T-helper 1 cell (primary cell): ENCODE measurements at regions not wholly inside any gene's neighbourhood (a gene's known extent, or its start where the extent isn't known, plus 50 kb on each side); places are given as distances from the start of the nearest gene placed in this dataset.
A peak's percentile ranks its signal among the peaks of the same experiment; 100 is the strongest.

Source experiments
- DNase-seq, 5 donors: peaks; one replicate each; pipeline ENCODE4 v3.0.0-alpha.2; 2012 to 2020

GRCh38 chr10:107942826-107943225 lies 778.3 kb upstream of the SORCS1 start:
- no peak for DNase-seq

- no peak for DNase-seq
These were observed 768.6 kb upstream of the SORCS1 start for GRCh38 chr10:107933076-107933475.

GRCh38 chr10:107931808-107932207 lies 767.3 kb upstream of the SORCS1 start:
- DNase-seq, result no peak

- no peak for DNase-seq
These were observed 765.5 kb upstream of the SORCS1 start for GRCh38 chr10:107930037-107930436.

GRCh38 chr10:107924458-107924857 lies 760.0 kb upstream of the SORCS1 start:
- DNase-seq, result no peak

- DNase-seq, result no peak
These were observed 755.2 kb upstream of the SORCS1 start for GRCh38 chr10:107919626-107920235.

- no peak for DNase-seq
These were observed 753.7 kb upstream of the SORCS1 start for GRCh38 chr10:107918171-107918570.

GRCh38 chr10:107915215-107915610 lies 750.7 kb upstream of the SORCS1 start:
- DNase-seq, result no peak

GRCh38 chr10:107914450-107915214 lies 750.1 kb upstream of the SORCS1 start:
- DNase-seq, result peak in 1 of 5 donors; percentile 10

GRCh38 chr10:107913317-107914294 lies 749.1 kb upstream of the SORCS1 start:
- no peak for DNase-seq

GRCh38 chr10:107901076-107901475 lies 736.6 kb upstream of the SORCS1 start:
- DNase-seq, result no peak

- no peak for DNase-seq
These were observed 735.6 kb upstream of the SORCS1 start for GRCh38 chr10:107900131-107900530.

GRCh38 chr10:107899502-107900062 lies 735.1 kb upstream of the SORCS1 start:
- DNase-seq, result no peak

- DNase-seq, result no peak
These were observed 734.6 kb upstream of the SORCS1 start for GRCh38 chr10:107899075-107899474.

GRCh38 chr10:107898392-107898791 lies 733.9 kb upstream of the SORCS1 start:
- DNase-seq, result no peak

GRCh38 chr10:107894516-107894915 lies 730.0 kb upstream of the SORCS1 start:
- DNase-seq, result no peak

GRCh38 chr10:107889105-107889504 lies 724.6 kb upstream of the SORCS1 start:
- DNase-seq, result no peak

- DNase-seq, result no peak
These were observed 715.7 kb upstream of the SORCS1 start for GRCh38 chr10:107880185-107880584.

GRCh38 chr10:107873007-107873406 lies 708.5 kb upstream of the SORCS1 start:
- DNase-seq, result no peak

GRCh38 chr10:107865691-107866090 lies 701.2 kb upstream of the SORCS1 start:
- no peak for DNase-seq

- DNase-seq, result no peak
These were observed 694.6 kb upstream of the SORCS1 start for GRCh38 chr10:107859065-107859464.

GRCh38 chr10:107856047-107856315 lies 691.5 kb upstream of the SORCS1 start:
- no peak for DNase-seq
